ENCODE measurements at regions not wholly inside any gene's neighbourhood (a gene's known extent, or its start where the extent isn't known, plus 50 kb on each side); places are given as distances from the start of the nearest gene placed in this dataset.

GRCh38 chr12:19644571-19644970, 205.3 kb downstream of the AEBP2 start:
- TF ChIP-seq FOXM1 (IDR thresholded peaks at IDR 0.05; ENCODE audit: borderline replicate concordance, low read depth), result no peak

DNA sequence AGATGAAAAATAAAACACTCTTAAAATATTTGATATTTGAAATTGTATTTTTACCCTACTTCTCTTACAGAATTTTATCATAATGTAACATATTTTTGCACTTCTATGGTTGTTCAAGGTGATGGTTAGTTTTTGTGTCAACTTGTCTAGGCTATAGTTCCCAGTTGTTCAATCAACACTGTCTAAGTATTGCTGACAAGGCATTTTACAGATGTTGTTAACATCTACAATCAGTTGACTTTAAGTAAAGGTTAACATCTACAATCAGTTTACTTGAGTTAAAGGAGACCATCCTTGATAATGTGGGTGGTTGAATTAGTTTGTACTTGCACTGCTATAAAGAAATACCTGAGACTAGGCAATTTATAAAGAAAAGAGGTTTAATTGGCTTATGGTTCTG, 206.5 kb downstream of the AEBP2 start:
- TF ChIP-seq RAD21 (IDR thresholded peaks at IDR 0.05; ENCODE audit: low read depth) (no peak), YY1 (IDR thresholded peaks at IDR 0.05; ENCODE audit: low read depth) (no peak), TAF1 (IDR thresholded peaks at IDR 0.05; ENCODE audit: low read depth) (no peak), MAX (IDR thresholded peaks at IDR 0.05) (no peak), TCF12 (IDR thresholded peaks at IDR 0.05; ENCODE audit: low read depth) (no peak), FOXM1 (IDR thresholded peaks at IDR 0.05; ENCODE audit: borderline replicate concordance, low read depth) (no peak), ZBTB7A (IDR thresholded peaks at IDR 0.05; ENCODE audit: low read depth) (no peak)

GRCh38 chr12:19646599-19646998, 207.3 kb downstream of the AEBP2 start:
- TF ChIP-seq, protein P1, sequence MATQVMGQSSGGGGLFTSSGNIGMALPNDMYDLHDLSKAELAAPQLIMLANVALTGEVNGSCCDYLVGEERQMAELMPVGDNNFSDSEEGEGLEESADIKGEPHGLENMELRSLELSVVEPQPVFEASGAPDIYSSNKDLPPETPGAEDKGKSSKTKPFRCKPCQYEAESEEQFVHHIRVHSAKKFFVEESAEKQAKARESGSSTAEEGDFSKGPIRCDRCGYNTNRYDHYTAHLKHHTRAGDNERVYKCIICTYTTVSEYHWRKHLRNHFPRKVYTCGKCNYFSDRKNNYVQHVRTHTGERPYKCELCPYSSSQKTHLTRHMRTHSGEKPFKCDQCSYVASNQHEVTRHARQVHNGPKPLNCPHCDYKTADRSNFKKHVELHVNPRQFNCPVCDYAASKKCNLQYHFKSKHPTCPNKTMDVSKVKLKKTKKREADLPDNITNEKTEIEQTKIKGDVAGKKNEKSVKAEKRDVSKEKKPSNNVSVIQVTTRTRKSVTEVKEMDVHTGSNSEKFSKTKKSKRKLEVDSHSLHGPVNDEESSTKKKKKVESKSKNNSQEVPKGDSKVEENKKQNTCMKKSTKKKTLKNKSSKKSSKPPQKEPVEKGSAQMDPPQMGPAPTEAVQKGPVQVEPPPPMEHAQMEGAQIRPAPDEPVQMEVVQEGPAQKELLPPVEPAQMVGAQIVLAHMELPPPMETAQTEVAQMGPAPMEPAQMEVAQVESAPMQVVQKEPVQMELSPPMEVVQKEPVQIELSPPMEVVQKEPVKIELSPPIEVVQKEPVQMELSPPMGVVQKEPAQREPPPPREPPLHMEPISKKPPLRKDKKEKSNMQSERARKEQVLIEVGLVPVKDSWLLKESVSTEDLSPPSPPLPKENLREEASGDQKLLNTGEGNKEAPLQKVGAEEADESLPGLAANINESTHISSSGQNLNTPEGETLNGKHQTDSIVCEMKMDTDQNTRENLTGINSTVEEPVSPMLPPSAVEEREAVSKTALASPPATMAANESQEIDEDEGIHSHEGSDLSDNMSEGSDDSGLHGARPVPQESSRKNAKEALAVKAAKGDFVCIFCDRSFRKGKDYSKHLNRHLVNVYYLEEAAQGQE (IDR thresholded peaks at IDR 0.05; ENCODE audit: low read depth), result no peak

- TF ChIP-seq YY1 (IDR thresholded peaks at IDR 0.05; ENCODE audit: low read depth) (no peak), NFIC (IDR thresholded peaks at IDR 0.05) (no peak), TAF1 (IDR thresholded peaks at IDR 0.05; ENCODE audit: low read depth) (no peak), FOXM1 (IDR thresholded peaks at IDR 0.05; ENCODE audit: borderline replicate concordance, low read depth) (no peak), MAX (IDR thresholded peaks at IDR 0.05) (no peak), EGR1 (IDR thresholded peaks at IDR 0.05) (no peak), EP300 (IDR thresholded peaks at IDR 0.05; ENCODE audit: borderline replicate concordance) (no peak), TEAD4 (IDR thresholded peaks at IDR 0.05) (no peak)
These were observed 208.7 kb downstream of the AEBP2 start for GRCh38 chr12:19647806-19648556.

DNA sequence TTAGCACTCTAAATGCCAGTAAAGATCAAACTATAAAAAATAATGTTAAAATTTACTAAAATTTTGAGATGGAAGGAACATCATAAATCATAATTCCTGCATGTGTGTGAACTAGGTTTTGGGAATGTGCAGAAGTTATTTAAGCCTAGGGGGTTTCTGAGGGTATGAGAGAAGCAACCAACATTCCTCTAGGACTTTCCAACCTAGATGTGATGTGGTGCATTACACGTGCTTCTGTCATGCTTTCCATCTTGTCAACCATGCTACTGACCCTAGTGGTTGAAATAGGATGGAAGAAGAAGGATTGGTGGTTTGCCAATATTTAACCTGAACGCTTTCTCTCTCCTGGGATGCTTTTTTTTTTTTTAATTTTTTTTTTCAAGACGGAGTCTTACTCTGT, 209.3 kb downstream of the AEBP2 start:
- no peak for TF ChIP-seq TCF12 (IDR thresholded peaks at IDR 0.05; ENCODE audit: low read depth)
- TF ChIP-seq MAX (IDR thresholded peaks at IDR 0.05), result no peak
- no peak for TF ChIP-seq USF1 (IDR thresholded peaks at IDR 0.05)
- TF ChIP-seq TAF1 (IDR thresholded peaks at IDR 0.05; ENCODE audit: low read depth), result no peak
- TF ChIP-seq ZBTB7A (IDR thresholded peaks at IDR 0.05; ENCODE audit: low read depth), result no peak
- TF ChIP-seq CEBPB (IDR thresholded peaks at IDR 0.05), result no peak
- TF ChIP-seq EGR1 (IDR thresholded peaks at IDR 0.05), result no peak
- no peak for TF ChIP-seq TEAD4 (IDR thresholded peaks at IDR 0.05)
- no peak for TF ChIP-seq CREB1 (IDR thresholded peaks at IDR 0.05; ENCODE audit: low read depth)

DNA sequence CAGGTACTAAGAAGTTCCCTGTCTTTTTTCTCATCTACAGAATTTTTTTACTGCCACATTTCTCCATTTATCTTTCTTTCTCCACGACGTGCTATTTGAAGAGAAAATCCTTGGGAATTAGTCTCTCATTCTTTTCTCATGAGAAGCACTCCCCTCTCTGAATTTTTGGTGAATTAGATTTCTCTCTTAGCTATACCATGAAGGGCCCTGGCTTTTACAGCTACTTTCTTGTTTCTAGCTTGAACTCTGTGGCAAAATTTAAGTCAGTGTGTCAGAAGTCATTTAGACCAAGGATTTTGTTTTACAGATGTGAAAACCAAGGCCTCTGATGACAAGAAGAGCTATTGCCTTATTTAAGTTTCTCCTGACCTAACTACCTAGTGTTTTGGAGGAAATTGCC, 213.1 kb downstream of the AEBP2 start:
- TF ChIP-seq EGR1 (IDR thresholded peaks at IDR 0.05) (no peak), USF1 (IDR thresholded peaks at IDR 0.05) (no peak), TEAD4 (IDR thresholded peaks at IDR 0.05) (no peak), TCF12 (IDR thresholded peaks at IDR 0.05; ENCODE audit: low read depth) (no peak), CREB1 (IDR thresholded peaks at IDR 0.05; ENCODE audit: low read depth) (no peak), NFIC (IDR thresholded peaks at IDR 0.05) (no peak), YY1 (IDR thresholded peaks at IDR 0.05; ENCODE audit: low read depth) (no peak), FOXM1 (IDR thresholded peaks at IDR 0.05; ENCODE audit: borderline replicate concordance, low read depth) (no peak), RAD21 (IDR thresholded peaks at IDR 0.05; ENCODE audit: low read depth) (no peak)
- TF ChIP-seq, protein P1 (IDR thresholded peaks at IDR 0.05; ENCODE audit: low read depth), result no peak
